PC-3 (cell line): ENCODE measurements at regions not wholly inside any gene's neighbourhood (a gene's known extent, or its start where the extent isn't known, plus 50 kb on each side); places are given as distances from the start of the nearest gene placed in this dataset.

Experiments used
- ATAC-seq: fragments of 200-7000 bp; cut with Tn5 transposase; 2 replicates; pipeline ENCODE4 v1.9.1; 2020; ENCODE audit warnings: mild to moderate bottlenecking, moderate library complexity
- BruUV-seq: library from RNA; stranded (reverse); fragments of 400-500 nt; replicated peaks from 2 replicates; lab custom pipeline; 2021; lab: Mats Ljungman, UMichigan
- CTCF ChIA-PET: fragments of 300-600 bp; sonication (Branson Sonifier 250); formaldehyde crosslinking; loops from one replicate; lab custom pipeline; 2022; ENCODE audit warnings: antibody characterized with exemption; lab: Charles Lee
- POLR2A ChIA-PET: fragments of 300-600 bp; sonication (Branson Sonifier 250); formaldehyde crosslinking; loops from one replicate; lab custom pipeline; 2022; ENCODE audit warnings: antibody characterized with exemption; ENCODE audit not compliant: unreplicated experiment; lab: Charles Lee
- DNase-seq: peaks from one replicate; pipeline ENCODE4 v3.0.0-alpha.2; 2015
- H2AFZ ChIP-seq: fragments of 300-600 bp; sonication (generic); 2 replicates; pipeline ENCODE4 v1.6.0; 2016; ENCODE audit warnings: antibody characterized with exemption, low read length
- H3F3A ChIP-seq: fragments of 300-600 bp; sonication (generic); one replicate; pipeline ENCODE4 v1.6.0; 2017; ENCODE audit warnings: antibody characterized with exemption, low read length, control low read depth, mild to moderate bottlenecking; ENCODE audit not compliant: unreplicated experiment
- H3K27ac ChIP-seq: fragments of 300-600 bp; sonication (generic); 2 replicates; pipeline ENCODE4 v1.5.1; 2016; ENCODE audit warnings: mild to moderate bottlenecking, low read length
- H3K27me3 ChIP-seq: fragments of 300-600 bp; sonication (generic); 2 replicates; pipeline ENCODE4 v1.6.1; 2016; ENCODE audit warnings: low read length, mixed read lengths
- H3K36me3 ChIP-seq: fragments of 300-600 bp; sonication (generic); 2 replicates; pipeline ENCODE4 v1.6.1; 2016; ENCODE audit warnings: low read depth, mixed run types, low read length, mixed read lengths
- H3K4me1 ChIP-seq: fragments of 300-600 bp; sonication (generic); 2 replicates; pipeline ENCODE4 v1.5.1; 2016; ENCODE audit warnings: low read length; ENCODE audit not compliant: insufficient read depth
- H3K4me2 ChIP-seq: fragments of 300-600 bp; sonication (generic); 2 replicates; pipeline ENCODE4 v1.6.0; 2016; ENCODE audit warnings: low read length
- H3K4me3 ChIP-seq: fragments of 300-600 bp; sonication (generic); 2 replicates; pipeline ENCODE4 v1.5.1; 2016; ENCODE audit warnings: mild to moderate bottlenecking, low read length, mixed read lengths
- H3K79me2 ChIP-seq: fragments of 300-600 bp; sonication (generic); 2 replicates; pipeline ENCODE4 v1.6.1; 2017; ENCODE audit warnings: low read length, mixed read lengths
- H3K9ac ChIP-seq: fragments of 300-600 bp; sonication (generic); 2 replicates; pipeline ENCODE4 v1.6.0; 2016; ENCODE audit warnings: mild to moderate bottlenecking, low read length
- H3K9me2 ChIP-seq: fragments of 300-600 bp; sonication (generic); replicated peaks from 2 replicates; pipeline ENCODE4 v1.6.1; 2016; ENCODE audit warnings: mixed run types, low read length, mixed read lengths
- H3K9me3 ChIP-seq: fragments of 300-600 bp; sonication (generic); 2 replicates; pipeline ENCODE4 v1.6.1; 2016; ENCODE audit warnings: low read length, mixed read lengths
- H4K20me1 ChIP-seq: fragments of 300-600 bp; sonication (generic); 2 replicates; pipeline ENCODE4 v1.6.1; 2016; ENCODE audit warnings: low read length, mixed read lengths
- EZH2 ChIP-seq: fragments of 300-600 bp; sonication (generic); IDR thresholded peaks from one replicate; pipeline ENCODE4 v1.6.1; 2017; ENCODE audit warnings: antibody characterized with exemption, mild to moderate bottlenecking, low read length; ENCODE audit not compliant: unreplicated experiment
- EZH2phosphoT487 ChIP-seq: fragments of 300-600 bp; sonication (generic); IDR thresholded peaks from 2 replicates; pipeline ENCODE4 v1.6.1; 2018; ENCODE audit warnings: mild to moderate bottlenecking, antibody characterized with exemption, low read length, borderline replicate concordance
- intact Hi-C: fragments of 100-400 bp; cut with micrococcal nuclease; formaldehyde crosslinking; loops from 2 replicates; pipeline ENCODE4 v1.9.0; 2023
- TF ChIP-seq, protein P1 (sequence below): fragments of 300-600 bp; sonication (generic); conservative IDR thresholded peaks from 2 replicates; pipeline ENCODE4 v1.5.1; 2017; ENCODE audit warnings: antibody characterized with exemption, low read depth, mild to moderate bottlenecking, low read length

- Histone ChIP-seq H3K27me3 (no peaks in the 10 kb centered on the region), H3F3A (no peaks in the 10 kb centered on the region), H3K9me3 (no peaks in the 10 kb centered on the region), H3K4me2 (peak overlapping the region; percentile 76), H4K20me1 (no peaks in the 10 kb centered on the region), H3K4me1 (0 out of 2 replicates have a peak, but pooled peaks cover 5% of the 10 kb centered on the region), H3K4me3 (peak overlapping the region; percentile 58), H3K9ac (no peak overlapping the region), H3K27ac (no peak overlapping the region), H3K9me2 (no peaks in the 10 kb centered on the region), H3K36me3 (no peaks in the 10 kb centered on the region), H2AFZ (peak overlapping the region; percentile 66), H3K79me2 (no peaks in the 10 kb centered on the region)
- peak; percentile 17 for DNase-seq
- ATAC-seq = peak; percentile 84
- intact Hi-C loops = loop anchor here (5.0 to 10.0 kb wide), 4 partner anchors 235 to 1397 kb away; no protein-coding TSS in a partner anchor
- TF ChIP-seq EZH2 (no peak), EZH2phosphoT487 (no peak)
- TF ChIP-seq, protein P1, sequence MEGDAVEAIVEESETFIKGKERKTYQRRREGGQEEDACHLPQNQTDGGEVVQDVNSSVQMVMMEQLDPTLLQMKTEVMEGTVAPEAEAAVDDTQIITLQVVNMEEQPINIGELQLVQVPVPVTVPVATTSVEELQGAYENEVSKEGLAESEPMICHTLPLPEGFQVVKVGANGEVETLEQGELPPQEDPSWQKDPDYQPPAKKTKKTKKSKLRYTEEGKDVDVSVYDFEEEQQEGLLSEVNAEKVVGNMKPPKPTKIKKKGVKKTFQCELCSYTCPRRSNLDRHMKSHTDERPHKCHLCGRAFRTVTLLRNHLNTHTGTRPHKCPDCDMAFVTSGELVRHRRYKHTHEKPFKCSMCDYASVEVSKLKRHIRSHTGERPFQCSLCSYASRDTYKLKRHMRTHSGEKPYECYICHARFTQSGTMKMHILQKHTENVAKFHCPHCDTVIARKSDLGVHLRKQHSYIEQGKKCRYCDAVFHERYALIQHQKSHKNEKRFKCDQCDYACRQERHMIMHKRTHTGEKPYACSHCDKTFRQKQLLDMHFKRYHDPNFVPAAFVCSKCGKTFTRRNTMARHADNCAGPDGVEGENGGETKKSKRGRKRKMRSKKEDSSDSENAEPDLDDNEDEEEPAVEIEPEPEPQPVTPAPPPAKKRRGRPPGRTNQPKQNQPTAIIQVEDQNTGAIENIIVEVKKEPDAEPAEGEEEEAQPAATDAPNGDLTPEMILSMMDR = no peak
- ChIA-PET CTCF (interaction anchor here (0.6 kb wide), 1 partner anchor 1391 kb away, joined by 3 read pairs; no protein-coding TSS in a partner anchor), POLR2A (no interaction called here)
- no TSS peak for BruUV-seq
Measured at GRCh38 chr12:87661786-87662377, 367.3 kb downstream of the C12orf50 start.

GRCh38 chr12:87660987-87661774, 368.0 kb downstream of the C12orf50 start:
- Histone ChIP-seq H3K36me3 (no peaks in the 10 kb centered on the region), H3K4me1 (0 out of 2 replicates have a peak, but pooled peaks cover 5% of the 10 kb centered on the region), H3K9me3 (no peaks in the 10 kb centered on the region), H3K9me2 (no peaks in the 10 kb centered on the region), H2AFZ (peak overlapping the region; percentile 66), H3K27ac (no peak overlapping the region), H3K27me3 (no peaks in the 10 kb centered on the region), H3K79me2 (no peaks in the 10 kb centered on the region), H3K9ac (no peak overlapping the region), H3K4me3 (peak overlapping the region; percentile 58), H3K4me2 (peak overlapping the region; percentile 76), H4K20me1 (no peaks in the 10 kb centered on the region), H3F3A (no peaks in the 10 kb centered on the region)
- peak; percentile 13; the same call in 1 of the 2 replicates for ATAC-seq
- BruUV-seq = no TSS peak
- DNase-seq = no peak
- ChIA-PET CTCF (no interaction called here), POLR2A (no interaction called here)
- TF ChIP-seq, protein P1 = no peak
- TF ChIP-seq EZH2 (no peak), EZH2phosphoT487 (no peak)
- intact Hi-C loops = loop anchor here (5.0 to 10.0 kb wide), 4 partner anchors 234 to 1396 kb away; no protein-coding TSS in a partner anchor
